Activated naive CD4-positive, alpha-beta T cell treated with Interleukin-2 at 50 U/mL for 16 hours (primary cell): ENCODE measurements at regions not wholly inside any gene's neighbourhood (a gene's known extent, or its start where the extent isn't known, plus 50 kb on each side); places are given as distances from the start of the nearest gene placed in this dataset.
"Not testable (repeated sequence)": the region's sequence is repeated elsewhere in the genome, so short reads cannot be mapped to it uniquely, and the experiment has no call there.

ENCODE experiments used
- DNase-seq: peaks from one replicate; pipeline ENCODE4 v3.0.0-alpha.2; 2020

DNA sequence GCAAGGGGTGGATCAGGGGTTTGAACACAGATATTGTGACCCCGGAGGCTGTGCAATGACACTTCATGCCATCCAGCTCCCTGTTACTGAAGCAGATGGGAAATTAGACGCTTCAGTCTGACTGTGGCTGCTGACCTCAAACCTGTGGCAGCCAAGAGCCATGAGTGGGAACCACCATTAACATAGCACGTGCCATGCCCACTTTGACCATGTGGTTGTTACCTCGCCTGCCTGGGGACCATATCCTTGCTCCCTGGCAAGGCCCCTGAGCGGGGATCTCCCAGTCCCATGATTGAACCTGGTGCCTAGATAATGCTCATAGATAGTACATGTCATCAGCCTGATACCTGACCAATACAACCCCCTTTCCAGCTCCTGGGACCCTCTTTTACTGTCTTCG, 68.9 kb downstream of the CYP26B1 start:
- no peak for DNase-seq

DNA sequence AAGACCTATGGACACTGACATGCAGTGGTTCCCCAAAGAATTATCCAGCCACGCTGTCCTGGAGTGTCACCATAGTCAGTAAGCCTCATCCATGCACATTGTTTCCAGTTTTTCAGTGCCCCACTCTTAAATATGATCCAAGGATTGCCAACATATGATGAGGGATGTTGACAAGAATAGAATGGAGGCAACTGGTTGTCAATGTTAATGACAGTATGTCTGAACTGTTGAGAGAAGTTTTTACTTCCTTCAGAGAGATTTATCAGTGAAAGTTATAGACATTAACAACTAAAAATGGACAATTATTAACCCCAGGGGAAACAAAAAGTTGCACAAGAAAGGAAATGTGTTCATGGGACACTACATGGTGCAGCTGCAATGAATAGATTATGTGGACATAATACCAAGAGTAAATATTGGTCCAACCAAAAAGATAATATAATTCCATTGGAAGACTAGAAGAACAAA, 69.9 kb downstream of the CYP26B1 start:
- no peak for DNase-seq

DNA sequence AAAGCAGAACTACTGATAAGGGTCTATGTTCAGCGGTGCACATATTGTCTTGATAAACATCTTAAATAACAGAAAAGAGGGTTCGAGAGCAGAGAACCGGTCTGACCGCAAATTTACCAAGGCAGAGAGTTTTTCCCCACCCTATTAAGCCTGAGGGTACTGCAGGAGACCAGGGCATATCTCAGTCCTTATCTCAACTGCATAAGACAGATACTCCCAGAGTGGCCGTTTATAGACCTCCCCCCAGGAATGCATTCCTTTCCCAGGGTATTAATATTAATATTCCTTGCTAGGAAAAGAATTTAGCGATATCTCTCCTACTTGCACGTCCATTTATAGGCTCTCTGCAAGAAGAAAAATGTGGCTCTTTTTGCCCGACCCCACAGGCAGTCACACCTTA, 74.3 kb downstream of the CYP26B1 start:
- DNase-seq = not testable (repeated sequence)

DNA sequence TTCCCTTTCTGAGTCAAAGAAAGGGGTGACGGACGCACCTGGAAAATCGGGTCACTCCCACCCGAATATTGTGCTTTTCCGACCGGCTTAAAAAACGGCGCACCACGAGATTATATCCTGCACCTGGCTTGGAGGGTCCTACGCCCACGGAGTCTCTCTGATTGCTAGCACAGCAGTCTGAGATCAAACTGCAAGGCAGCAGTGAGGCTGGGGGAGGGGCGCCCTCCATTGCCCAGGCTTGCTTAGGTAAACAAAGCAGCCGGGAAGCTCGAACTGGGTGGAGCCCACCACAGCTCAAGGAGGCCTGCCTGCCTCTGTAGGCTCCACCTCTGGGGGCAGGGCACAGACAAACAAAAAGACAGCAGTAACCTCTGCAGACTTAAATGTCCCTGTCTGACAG, 83.5 kb downstream of the CYP26B1 start:
- DNase-seq = not testable (repeated sequence)

DNA sequence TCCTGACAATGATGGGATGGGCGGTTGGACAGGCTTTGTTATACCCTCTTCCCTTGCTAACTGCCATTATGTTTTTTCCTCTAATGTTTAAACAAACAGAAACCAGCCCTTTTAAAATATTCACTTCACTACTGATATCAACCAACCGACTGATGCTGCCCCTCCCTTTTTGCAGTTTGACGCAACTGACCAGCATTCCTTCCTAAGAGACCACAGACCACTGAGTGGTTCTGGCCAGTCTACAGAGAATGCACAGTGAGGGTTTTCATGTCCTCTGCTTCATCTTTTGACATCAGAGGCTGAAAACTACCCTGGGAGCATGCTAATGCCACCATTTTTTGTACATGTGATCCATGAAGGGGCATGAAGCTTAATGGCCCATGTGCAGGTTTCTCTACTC, 85.3 kb downstream of the CYP26B1 start:
- no peak for DNase-seq

DNA sequence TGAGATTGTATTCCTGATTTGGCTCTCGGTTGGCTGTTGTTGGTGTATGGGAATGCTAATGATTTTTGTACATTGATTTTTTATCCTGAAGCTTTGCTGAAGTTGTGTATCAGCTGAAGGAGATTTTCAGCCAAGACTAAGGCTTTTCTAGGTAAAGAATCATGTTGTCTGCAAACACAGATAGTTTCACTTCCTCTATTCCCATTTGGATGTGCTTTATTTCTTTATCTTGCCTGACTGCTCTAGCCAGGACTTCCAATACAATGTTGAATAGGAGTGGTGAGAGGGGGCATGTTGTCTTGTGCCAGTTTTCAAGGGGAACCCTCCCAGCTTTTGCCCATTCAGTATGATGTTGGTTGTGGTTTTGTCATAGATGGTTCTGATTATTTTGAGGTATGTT, 90.4 kb downstream of the CYP26B1 start:
- DNase-seq = no peak

DNA sequence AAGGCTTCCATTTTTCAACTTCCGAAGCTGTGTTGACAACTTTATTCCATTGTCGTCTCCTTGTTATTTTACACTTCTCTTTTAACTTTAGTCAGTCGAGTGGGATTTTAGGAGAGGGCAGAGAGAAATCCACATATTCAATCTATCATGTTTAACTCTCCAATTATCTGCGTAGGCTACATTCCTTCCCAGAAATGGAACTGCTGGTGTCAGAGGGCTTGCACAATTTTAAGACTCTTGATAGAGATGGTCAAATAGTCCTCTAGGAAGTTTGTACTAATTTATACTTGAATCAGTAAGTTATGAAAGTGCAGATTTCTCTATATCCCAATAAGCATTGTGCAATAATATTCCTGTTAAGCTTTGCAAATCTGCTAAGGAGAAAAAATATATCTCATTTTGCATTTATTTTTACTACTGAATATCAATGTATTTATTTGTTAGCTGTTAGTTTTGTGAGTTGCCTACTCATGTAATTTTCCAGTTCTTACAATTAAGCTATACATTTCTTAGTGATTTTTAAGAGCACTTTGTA, 95.6 kb downstream of the CYP26B1 start:
- DNase-seq = no peak

DNA sequence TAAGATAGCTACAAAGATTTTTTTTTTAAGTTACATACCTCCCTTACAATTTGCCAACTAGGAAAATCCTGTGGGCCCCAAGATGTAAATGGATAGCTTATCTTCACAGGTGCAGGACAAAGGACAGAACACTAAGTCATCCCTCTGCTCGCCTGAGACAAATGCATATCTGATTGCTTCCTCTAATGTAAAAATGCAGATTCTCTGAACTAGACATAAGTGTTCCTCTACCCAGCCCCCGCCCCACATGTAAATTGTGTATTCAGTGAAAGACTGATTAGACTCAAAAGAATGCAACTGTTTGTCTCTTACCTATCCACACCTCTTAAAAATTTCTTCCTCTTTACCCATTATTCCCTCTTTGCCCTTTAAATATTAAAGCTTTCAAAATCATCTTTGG, 96.5 kb downstream of the CYP26B1 start:
- DNase-seq = no peak

DNA sequence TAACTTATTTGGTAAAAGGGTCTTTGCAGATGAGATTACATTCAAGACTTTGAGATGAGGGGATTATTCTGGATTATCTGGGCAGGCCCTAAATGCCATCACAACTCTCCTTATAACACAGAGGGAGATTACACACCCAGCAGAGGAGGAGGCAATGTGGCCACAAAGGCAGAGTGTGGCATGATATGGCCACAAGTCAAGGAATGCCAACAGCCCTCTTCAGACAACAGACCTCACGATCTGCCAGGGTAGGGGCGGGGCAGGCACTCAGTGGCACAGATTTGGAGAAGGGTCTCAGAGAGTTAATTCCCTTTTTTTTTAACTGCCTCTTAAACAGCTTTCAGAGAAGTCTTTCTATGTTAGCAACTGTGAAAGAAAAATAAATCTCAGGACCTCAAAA, 96.9 kb downstream of the CYP26B1 start:
- no peak for DNase-seq

DNA sequence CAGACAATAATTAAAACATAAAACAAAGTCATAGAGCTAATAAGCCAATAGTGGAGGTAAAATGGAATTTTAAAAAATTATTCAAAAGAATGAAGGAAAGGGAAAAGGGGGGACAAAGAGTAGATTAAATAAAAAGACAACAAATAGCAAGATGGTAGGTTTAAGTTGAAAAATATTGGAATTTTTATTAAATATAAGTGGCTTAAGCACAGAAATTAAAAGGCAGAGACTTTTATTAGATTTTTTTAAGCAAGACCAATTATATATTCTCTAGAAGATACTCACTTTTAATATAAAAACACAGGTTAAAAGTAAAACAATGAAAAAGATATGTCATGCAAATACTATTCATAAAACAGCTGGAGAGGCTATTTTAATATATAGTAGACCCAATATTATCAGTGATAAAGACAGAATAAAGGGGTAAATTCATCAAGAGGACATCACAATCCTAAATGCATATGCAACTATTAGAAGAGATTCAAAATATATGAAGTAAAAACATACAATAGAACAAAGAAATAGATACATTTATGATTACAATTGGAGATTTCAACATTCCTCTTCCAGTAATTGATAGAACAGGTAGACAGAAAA, 98.7 kb downstream of the CYP26B1 start:
- DNase-seq = no peak

DNA sequence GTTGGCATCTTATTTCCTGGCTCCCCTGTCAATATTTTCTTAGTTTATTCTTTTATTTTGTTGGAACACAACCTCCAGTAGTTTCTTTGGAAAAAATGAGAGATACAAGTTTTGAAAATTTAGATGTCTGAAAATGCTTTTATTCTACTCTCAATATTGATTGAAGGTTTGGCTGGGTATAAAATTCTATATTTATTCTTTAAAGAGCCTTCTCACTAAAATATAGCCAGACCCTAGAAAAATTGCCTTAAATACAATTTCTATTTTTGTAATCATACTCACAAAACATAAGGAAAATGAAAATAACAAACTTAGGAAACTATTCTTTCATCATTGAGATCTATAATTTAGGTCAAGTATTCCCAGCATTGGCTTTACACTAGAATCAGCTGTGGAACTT, 103.7 kb downstream of the CYP26B1 start:
- no peak for DNase-seq

DNA sequence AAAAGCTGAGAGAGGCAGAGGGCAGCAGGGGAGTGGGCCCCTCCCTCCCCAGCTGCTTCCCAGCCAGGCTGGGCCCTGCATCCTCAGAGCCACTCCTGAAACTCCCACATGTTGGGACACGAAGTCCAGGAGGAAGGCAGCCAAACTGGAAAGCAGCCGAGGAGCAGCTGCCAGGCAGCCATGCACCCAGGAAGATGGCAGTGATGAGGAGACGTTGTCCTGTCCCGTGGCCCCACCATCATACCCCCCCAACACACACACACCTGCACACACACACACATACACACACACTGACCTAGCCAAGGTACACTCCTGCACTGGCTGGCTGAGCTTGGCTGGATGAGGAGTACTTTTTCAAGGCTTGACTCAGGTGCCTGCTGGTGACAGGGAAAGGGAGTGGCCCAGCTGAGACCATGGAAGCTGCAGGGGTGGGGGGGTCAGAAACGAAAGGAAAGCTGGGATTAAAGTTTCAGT, 106.0 kb downstream of the CYP26B1 start:
- DNase-seq = no peak

DNA sequence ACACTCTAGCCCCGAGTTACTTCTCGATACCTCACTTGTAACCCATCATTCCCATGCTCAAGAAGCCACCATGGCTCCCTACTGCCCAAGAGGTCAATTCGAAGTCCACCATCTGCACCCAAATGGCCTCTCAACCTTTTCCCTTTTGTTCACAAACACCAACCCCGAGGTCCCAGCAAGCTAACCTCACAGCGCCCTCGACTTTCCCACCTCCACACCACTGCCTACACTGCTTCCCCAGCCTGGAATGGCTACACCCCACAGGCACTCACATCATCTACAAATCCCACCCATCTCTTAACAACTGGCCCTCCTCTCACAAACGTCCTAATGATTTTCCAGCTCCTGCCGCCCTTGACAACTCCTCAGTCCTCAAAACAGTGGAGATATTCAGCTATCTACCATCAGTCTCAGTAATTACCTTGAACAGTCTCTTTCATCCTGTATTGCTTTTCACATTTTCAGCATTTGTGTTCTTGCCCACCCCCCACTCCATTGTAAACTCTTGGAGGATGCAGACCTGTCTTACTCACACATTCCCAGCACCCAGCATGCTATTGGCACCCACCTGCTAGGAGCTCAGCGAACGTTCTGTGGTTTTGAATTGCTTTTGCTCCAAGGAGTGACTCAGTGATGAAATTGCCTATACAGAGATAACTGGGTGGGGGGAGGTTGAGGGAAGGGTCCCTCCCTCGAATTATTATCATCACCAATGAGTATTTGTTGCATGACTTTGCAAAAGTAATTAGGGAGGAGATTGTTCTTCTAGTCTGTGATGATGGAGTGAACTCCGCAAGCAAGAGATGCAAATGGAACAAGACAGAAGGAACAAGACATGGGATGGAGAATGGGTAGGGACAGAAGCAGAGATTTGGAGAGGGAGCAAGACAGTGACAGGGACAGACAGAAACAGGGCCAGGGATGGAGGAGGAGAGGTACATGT, 106.8 kb downstream of the CYP26B1 start:
- no peak for DNase-seq

DNA sequence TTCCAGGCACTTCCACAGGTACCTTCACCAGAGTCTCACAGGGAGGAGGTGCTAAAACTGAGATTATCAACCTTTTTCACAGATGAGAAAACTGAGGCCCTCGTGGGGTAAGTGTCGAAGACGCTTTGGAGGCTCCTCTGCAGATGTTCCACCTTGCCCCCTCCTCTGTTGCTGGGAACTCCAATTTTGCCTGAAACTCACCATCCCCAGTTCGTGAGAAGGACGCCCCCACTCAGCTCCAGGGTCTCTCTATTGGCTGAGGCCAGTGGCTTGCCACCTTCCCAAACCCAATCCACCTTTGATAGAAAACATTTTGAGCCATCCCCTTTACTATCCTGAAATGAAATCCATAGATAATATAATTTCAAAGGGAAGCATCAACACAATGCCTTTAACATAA, 109.1 kb downstream of the CYP26B1 start:
- no peak for DNase-seq

DNA sequence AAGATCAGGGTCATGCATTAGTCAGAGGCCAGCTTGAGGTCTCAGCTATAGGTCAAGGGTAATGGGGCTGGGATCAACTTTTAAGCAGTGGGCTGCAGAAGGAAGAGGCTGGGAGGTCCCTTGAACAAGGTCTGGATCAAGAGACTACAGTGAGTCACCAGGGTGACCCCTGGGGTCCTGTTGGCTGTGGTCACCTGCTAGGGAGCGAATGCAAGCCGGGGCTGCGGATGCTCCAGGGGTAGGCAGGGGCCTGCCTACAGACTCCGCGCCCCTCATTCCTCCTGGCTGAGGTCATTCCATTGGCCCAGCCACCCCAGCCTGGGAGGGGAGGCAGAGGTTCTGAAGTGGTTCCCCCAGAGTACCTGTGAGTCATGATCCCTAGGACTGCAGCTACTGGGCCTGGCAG, 110.4 kb downstream of the CYP26B1 start:
- no peak for DNase-seq

DNA sequence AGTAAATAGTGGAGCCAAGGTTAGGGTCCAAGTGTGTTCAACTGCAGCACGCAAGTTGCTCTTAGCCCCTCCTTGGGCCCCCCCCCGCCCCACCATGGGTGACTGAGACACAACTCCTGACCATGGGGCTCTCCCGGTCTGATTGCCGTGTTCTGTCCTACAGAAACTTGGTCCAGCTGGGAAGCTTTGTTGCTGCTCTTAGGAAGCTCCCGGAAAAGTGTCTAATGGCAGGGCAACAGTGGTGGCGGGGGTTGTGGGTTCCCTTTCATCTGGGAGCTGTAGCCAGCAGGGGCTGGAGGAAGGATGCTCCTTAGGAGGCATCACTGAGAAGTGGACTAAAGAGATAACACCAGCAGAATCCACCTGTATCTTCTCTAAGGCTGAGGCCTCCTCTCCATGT, 111.1 kb downstream of the CYP26B1 start:
- DNase-seq = no peak

DNA sequence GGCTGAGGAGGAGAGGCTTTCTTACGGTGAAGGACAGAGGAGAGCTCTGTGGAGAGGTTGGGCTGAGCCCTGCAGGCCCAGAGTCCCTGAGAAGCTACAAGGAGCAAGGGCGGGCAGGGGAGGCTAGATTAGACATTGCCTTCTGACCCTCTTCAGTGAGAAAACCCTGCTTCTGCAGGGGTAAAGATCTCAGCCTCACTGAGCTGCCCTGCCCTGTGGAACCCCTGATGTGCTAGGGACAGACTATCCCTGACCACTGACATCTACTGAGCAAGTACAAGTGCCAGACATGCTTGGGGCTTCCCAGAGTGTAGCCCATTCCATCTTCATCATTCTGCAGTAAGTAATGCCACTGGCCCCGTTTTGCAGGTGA, 111.5 kb downstream of the CYP26B1 start:
- DNase-seq = no peak

DNA sequence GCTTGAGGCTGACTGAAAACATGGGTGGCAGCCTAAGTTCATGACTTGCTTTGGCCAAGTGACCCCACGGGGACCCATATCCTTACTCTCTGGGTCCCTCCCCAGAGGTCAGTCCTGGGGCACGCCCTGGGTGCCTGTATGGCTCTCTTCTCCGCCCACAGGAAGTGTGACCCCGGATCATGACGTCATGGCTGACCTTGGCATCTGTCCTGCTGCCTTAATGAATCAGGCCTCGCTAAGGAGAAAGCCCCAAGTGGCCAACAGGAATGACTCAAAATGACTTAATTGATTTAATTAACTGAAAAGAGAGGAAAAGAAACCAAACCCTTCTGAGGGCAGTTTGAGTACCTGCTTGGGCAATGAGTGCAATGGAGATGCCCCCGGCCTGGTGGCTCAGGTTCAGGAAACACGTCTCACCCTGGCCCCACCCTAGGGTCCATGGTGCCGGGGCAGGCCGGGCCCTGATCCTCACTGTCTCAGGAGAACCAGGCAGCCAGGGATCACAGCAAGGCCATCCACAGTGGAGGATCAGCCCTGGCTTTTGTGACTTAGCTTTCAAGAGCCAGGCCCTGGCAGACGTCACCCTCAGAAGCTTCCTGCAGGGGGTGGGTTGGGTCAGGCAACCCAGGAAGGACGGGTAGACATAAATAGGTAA, 112.0 kb downstream of the CYP26B1 start:
- DNase-seq = no peak

DNA sequence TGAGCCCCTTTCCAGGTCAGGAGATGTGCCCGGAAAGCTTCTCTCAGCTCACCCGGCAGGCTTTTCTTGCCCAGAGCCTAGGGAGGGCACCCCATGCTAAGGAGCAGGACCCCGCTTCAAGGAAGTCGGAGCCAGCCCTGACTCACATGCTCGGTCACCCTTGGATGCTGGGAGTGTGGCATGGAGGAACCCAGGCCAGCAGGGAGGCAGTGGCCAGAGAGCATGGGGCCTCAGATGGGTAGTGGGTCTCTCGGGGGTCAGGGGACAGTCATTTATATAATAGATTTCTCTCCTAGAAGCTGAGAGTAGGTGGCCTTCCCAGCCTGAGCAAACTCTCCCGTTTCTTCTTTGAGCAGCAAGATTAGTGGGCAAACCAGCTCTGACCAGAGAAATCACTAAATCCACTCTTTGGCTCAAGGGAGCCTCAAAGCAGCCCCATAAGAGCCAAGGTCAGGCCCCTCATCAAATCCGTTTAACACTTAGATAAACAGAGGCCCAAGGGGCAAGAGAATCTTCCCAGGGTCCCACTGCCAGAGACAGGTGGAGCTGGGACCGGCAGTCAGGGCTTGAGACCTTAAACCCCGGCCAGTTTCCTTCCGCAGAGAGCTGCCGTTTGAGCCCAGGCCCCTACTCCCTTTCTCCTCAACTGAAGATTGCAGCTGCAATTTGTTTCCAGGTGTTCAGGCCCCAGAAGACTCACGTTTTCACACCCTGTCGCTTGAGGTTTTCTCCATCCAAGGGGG, 113.1 kb downstream of the CYP26B1 start:
- no peak for DNase-seq

DNA sequence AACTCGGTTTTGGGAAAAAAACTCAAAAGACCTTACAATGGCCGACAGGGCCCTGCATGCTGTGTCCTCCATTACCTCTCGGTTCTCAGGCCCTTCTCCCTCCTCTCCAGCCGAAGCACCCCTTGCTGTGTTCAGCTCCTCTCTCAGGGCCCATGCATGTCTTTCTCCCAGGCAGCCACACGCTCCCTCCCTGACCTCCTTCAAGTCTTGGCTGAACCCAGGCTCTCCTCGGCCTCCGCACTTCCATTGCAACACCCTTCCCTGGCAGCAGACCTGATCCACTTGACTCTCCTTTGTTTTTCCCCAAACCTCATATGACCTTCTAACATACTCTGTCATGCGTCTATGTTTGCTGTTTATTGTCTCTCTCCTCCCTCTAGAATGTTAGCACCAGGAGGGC, 114.0 kb downstream of the CYP26B1 start:
- DNase-seq = no peak

DNA sequence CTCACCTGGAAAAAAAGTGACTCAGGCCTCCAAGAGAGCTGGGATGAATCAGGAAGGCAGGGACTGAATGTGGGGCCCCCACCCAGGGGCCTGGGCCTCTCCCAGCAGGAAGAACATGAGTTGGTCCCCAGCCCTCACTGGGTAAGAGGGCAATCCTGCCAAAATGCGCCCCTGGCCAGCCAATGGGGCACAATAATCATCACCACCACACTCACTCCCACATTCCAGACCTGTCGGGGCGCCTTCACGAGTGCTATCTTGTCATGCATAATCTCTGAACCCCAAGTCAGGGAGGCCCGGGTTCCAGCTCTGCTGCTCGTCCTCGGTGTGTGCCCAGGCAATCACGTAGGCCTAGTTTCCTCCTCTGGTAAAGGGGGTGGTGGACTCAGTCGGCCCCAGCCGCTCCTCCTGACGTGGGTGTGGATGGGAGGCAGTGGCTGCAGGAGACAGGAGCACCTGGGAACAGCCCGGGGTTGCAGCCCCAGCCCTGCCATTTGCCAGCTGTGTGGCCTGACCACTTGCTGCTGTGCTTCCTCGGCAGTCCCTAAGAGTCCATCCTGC, 115.1 kb downstream of the CYP26B1 start:
- no peak for DNase-seq

DNA sequence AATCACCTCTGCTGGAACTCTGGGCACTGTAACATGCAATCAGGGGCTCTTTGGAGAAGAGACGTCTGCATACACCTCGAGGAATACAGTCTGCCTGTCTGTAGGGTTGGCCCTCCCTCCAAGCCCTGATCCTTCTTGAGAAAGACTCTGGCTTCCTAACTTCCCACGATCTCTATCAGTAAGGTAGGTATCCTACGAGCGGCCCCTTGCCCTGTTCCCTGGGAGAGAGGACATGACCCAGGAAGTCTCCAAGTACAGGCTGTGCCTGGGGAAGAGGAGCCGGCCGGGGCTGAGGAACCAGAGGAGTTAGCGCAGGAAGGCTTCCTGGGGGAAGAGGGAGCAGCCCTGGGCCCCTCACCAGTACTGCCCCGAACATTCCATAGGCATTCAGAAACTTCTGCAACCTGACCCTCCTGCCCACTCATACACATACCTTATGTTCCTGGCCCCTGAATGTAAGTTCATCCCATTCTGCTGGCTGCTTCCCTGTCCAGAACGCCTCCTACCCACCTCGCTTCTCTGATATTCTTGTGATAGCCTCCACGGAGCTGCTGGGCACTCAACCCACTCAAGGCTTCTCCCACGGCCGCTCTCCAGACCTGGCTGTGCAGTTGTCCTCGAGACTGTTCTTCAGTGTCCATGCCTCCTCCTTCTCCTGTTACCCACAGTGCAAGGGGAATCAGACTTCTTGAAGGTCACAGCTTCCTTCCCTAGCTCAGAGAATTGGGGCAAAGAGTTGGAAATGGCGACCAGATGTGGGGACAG, 116.1 kb downstream of the CYP26B1 start:
- no peak for DNase-seq
